Testis (tissue), 2 donors: ENCODE measurements at regions not wholly inside any gene's neighbourhood (a gene's known extent, or its start where the extent isn't known, plus 50 kb on each side); places are given as distances from the start of the nearest gene placed in this dataset.
A peak's percentile ranks its signal among the peaks of the same experiment; 100 is the strongest.
"Not testable (repeated sequence)": the region's sequence is repeated elsewhere in the genome, so short reads cannot be mapped to it uniquely, and the experiment has no call there.

Experiments
- DNase-seq: peaks from one replicate; pipeline ENCODE4 v3.0.0-alpha.2; 2019
- H3K27ac ChIP-seq, 2 donors: fragments of 200-600 bp; sonication (generic); one replicate each; pipeline ENCODE4 v1.5.1; 2019
- H3K27me3 ChIP-seq: fragments of 200-600 bp; sonication (generic); one replicate; pipeline ENCODE4 v1.5.1; 2019
- H3K36me3 ChIP-seq: fragments of 200-600 bp; sonication (generic); one replicate; pipeline ENCODE4 v1.5.1; 2017; ENCODE audit warnings: low read depth; ENCODE audit errors: missing control alignments
- H3K4me1 ChIP-seq: fragments of 200-600 bp; sonication (generic); one replicate; pipeline ENCODE4 v1.5.1; 2019
- H3K4me3 ChIP-seq, 2 donors: fragments of 200-600 bp; sonication (generic); one replicate each; pipeline ENCODE4 v1.5.1; 2017 to 2019
- H3K9me3 ChIP-seq: fragments of 200-600 bp; sonication (generic); one replicate; pipeline ENCODE4 v1.5.1; 2017
- WGBS, 2 donors: methylation state at CpG; one replicate each; pipeline ENCODE4 v1.1.5; 2018; 5-methylcytosine and 5-hydroxymethylcytosine counted together
- intact Hi-C: fragments of 100-400 bp; cut with DNase I; formaldehyde crosslinking; loops from one replicate; pipeline ENCODE4 v1.15.1; 2023; ENCODE audit warnings: low total_unique reads
- TF ChIP-seq, protein P1 (sequence below), 3 experiments: fragments of 450-650 bp in 2 of 3; fragments of 200-600 bp in 1 of 3; sonication (generic) in 1 of 3; IDR thresholded peaks; one replicate each; pipeline ENCODE4 v1.5.1; 2016 to 2019; ENCODE audit warnings: antibody characterized with exemption in 3 of 3, mild to moderate bottlenecking in 2 of 3, moderate library complexity in 1 of 3

DNA sequence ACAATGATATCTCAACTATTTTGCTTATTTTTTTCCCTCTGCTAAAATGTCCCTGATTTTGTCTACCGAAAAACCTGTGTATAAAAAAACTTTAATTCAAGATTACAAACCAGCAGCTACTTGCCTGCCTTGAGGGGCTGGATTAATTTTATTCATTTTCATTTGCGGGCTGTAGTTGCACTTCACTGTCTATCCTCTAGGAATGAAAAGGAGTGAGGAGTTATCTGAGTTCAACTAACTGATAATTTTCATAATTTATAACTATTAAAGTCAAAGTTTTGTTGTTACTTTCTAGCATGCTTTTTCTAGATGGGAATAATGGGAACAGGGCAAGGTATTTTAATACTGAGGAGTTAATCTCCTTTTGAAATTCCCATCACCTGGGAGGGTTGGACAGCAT, 50.3 kb upstream of the AGTPBP1 start:
- H3K9me3 ChIP-seq, intact Hi-C loops, DNase-seq, H3K4me1 ChIP-seq, H3K27me3 ChIP-seq, H3K4me3 ChIP-seq, H3K27ac ChIP-seq, H3K36me3 ChIP-seq: not testable (repeated sequence)
- 66 to 71% methylated on average over 2 of the region's 2 CpGs for WGBS, 2 donors

DNA sequence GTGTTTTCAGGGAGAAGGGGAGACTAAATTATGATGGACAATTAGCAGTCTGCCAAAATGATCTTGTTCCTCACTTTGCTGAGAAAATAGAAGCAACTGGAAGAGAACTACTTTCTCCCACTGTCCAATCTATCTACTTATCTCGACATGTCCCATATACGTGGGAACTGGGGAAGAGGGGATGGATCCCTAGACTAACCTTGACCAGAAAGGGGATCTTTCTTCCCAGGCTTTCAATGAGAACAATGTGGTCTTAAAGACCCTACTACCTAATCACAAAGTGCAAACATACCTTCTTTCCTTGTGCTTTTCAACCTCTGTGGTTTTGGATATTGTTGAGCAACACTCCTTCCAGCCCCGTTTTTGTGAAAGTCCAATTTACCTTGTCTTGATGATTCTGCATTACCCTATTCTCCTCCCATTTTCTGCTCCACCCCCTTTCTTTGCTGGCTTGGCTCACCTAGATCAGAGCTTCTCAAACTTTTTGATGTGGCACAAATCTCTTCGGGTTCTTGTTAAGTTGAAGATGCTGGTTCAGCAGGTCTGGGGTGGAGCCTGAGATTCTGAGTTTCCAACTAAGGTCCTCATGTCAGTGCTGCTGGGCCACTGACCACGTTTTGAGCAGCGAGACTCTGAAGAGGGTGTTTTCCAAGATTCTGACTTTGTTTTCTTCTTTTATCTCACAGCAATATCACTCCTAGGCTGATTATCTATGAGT, 61.4 kb upstream of the AGTPBP1 start:
- H3K36me3 ChIP-seq, intact Hi-C loops: not testable (repeated sequence)

DNA sequence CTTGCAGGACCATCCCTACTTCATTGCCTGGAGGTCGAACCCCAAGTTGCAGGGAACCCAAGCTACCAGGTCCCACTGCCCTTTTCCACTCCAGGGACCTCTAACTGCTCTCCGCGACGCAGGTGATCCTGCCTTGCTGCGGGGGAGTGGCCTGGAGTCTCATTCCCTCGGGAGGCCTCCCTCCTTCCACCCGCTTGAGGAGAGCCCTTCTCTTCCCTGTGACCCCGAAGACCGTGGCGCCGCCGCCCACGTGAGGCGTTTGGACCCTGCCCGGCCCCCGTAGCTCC, 63.0 kb upstream of the AGTPBP1 start:
- peak overlapping the region; percentile 90 to 92 for H3K27ac ChIP-seq
- DNase-seq, H3K27me3 ChIP-seq, H3K9me3 ChIP-seq, H3K36me3 ChIP-seq, H3K4me1 ChIP-seq, intact Hi-C loops: not testable (repeated sequence)
- peak overlapping the region; percentile 83 to 85 for H3K4me3 ChIP-seq
- WGBS, 2 donors, result 0 to 3% methylated on average over 8 to 14 of the region's 16 CpGs

More for the DNA sequence above, 61.4 kb upstream of the AGTPBP1 start:
- not testable (repeated sequence) for DNase-seq, H3K4me1 ChIP-seq, H3K4me3 ChIP-seq, H3K9me3 ChIP-seq, H3K27ac ChIP-seq, H3K27me3 ChIP-seq
- WGBS, 2 donors, result 47 to 51% methylated on average over 6 of the region's 6 CpGs

DNA sequence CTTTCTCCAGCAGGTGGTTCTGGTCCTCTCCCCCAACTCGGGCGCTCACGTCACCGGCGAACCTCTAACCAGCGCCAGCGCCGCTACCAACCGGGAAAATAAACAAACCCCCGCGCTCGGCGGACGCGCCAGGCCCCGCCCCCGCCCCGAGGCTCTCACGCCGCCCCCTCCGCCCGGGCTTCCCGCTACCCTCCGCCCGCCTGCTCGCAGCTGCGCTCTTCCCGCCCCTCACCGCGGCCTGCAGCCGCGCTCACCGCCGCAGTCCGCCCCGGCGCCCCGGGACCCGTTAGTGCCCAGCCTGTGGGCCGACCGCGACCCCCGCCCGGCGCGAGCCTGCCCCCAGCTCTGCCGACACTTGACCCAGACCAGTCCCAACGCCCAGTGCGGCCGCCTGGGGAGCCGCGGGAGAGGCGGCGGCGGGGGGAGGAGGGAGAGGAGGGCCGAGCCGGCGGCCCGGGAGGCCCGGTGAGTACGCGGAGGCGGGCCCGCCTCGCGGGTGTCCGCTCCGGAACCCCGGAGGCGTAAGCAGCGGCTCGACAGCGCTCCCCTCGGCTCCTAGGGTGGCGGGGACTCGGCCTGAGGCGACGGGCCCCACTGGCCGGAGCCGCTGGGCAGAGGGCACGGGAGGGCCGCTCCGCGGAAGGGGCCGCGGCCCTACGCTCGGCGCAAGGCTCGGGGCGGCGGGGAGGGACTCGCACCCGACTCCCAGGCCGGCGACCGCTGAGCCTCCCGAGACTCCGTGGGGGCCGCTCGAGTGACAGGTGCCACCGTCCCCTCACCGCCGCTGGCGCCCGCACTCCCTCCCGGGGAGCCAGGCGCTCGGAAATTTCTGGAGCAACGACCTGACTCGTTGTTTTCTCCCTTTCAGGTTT, 63.6 kb upstream of the AGTPBP1 start:
- H3K4me1 ChIP-seq, H3K36me3 ChIP-seq, intact Hi-C loops, H3K9me3 ChIP-seq, H3K27me3 ChIP-seq: not testable (repeated sequence)
- DNase-seq, result peak; percentile 89
- 0% methylated on average over 11 to 79 of the region's 111 CpGs for WGBS, 2 donors
- H3K4me3 ChIP-seq, result peak overlapping the region; percentile 83 to 85
- H3K27ac ChIP-seq, result peak overlapping the region; percentile 90 to 92

DNA sequence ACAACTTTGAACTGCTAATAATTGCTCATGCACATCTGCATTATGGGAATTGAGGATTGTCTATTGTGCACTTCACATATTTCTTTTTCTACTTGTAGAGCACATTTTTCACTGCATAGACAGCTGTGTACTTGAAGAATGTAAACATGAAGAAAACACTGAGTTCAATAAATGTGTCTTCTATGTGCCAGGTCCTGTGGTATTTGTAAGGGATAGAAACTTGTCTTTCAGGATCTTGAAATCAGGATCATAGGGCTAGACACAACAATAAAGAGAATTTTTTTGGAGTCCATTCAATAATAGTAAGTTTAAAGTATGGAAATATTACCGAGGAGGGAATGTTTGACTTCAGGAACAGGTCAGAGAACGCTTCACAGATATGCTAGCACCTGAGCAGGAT, 66.6 kb upstream of the AGTPBP1 start:
- H3K27me3 ChIP-seq, DNase-seq, H3K36me3 ChIP-seq, H3K4me3 ChIP-seq, intact Hi-C loops, H3K9me3 ChIP-seq, H3K4me1 ChIP-seq, H3K27ac ChIP-seq: not testable (repeated sequence)
- WGBS, 2 donors, result 86 to 95% methylated on average over 2 of the region's 2 CpGs

DNA sequence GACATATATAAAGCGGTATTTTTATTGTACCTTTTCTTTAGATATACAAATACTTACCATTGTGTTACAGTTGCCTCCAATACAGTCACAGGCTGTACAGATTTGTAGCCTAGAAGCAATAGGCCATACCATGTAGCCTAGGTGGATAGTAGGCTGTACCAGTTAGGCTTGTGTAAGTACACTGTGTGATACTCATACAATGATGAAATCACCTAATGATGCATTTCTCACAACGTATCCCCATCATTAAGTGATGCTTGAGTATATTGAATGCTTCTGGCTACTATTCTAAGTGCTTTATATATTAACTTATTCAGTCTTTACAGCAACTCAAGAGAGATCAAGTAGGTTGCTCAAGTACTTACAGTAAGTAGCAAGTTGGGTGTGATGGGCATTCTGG, 71.6 kb upstream of the AGTPBP1 start:
- 90 to 92% methylated on average over 2 of the region's 2 CpGs for WGBS, 2 donors
- DNase-seq, H3K9me3 ChIP-seq, H3K27me3 ChIP-seq, H3K4me3 ChIP-seq, H3K4me1 ChIP-seq, H3K36me3 ChIP-seq, intact Hi-C loops, H3K27ac ChIP-seq: not testable (repeated sequence)

DNA sequence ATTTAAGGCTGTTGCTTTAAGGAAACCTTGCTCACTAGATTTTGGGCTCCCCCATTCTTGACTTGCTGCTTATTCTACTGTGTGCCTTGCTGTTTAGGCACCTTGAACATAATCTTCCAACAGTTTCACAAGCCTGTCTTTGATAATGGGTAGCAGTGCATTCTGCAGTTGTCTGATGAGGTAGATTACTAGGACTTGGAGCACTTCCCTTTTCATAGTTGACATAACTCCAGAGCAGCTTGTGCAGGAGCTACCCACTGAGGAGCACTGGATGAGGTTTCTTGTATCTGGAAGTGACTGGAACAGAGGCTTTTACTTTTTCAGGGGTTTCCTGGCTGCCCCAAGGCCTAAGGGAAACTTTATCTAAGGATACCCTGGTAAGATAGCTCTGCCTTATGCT, 73.0 kb upstream of the AGTPBP1 start:
- H3K4me3 ChIP-seq, H3K9me3 ChIP-seq, H3K4me1 ChIP-seq, H3K27ac ChIP-seq, H3K27me3 ChIP-seq, intact Hi-C loops, DNase-seq, H3K36me3 ChIP-seq: not testable (repeated sequence)

DNA sequence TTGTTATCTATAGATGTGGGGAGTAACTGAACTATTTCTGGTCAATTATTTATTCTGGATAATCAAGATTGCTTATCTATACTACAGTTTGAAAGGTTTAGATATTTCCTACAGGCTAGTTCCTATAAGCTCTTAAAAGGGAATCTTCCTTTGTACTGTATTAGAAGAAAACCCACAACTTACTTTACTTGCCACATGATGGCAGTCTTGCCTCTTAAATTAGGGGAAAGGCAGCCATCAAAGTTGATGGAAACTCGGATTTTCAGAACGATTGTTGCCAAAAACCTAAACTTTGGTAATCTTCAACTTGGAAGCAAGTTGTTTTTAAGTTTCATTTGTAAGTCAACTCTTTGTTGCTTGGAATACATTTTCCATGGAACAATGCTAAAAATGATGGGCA, 77.2 kb upstream of the AGTPBP1 start:
- H3K27ac ChIP-seq, H3K4me1 ChIP-seq, H3K36me3 ChIP-seq, H3K9me3 ChIP-seq, DNase-seq, H3K4me3 ChIP-seq, intact Hi-C loops, H3K27me3 ChIP-seq: not testable (repeated sequence)
- TF ChIP-seq, protein P1, sequence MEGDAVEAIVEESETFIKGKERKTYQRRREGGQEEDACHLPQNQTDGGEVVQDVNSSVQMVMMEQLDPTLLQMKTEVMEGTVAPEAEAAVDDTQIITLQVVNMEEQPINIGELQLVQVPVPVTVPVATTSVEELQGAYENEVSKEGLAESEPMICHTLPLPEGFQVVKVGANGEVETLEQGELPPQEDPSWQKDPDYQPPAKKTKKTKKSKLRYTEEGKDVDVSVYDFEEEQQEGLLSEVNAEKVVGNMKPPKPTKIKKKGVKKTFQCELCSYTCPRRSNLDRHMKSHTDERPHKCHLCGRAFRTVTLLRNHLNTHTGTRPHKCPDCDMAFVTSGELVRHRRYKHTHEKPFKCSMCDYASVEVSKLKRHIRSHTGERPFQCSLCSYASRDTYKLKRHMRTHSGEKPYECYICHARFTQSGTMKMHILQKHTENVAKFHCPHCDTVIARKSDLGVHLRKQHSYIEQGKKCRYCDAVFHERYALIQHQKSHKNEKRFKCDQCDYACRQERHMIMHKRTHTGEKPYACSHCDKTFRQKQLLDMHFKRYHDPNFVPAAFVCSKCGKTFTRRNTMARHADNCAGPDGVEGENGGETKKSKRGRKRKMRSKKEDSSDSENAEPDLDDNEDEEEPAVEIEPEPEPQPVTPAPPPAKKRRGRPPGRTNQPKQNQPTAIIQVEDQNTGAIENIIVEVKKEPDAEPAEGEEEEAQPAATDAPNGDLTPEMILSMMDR (IDR thresholded peaks at IDR 0.05), result peak; percentile 21 to 32 (median 24)
- 23 to 35% methylated on average over 2 of the region's 2 CpGs for WGBS, 2 donors

DNA sequence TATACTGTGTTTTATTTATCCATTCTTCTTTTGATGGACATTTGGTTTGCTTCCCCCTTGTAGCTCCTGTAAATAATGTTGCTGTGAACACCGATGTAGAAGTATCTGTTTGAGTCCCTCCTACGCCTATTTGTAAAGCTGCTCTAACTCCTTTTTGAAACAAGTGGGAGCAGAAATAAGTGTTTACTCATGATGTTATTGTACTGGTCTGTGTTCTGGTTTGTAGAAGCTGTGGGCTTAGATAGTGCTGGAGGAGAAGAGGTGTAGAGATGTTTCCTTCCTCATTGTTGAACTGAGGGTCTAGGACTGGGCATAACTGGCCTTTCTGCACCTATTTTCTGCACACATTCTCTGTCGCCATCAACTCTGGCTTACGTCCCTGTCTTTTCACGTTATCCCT, 78.8 kb upstream of the AGTPBP1 start:
- H3K4me1 ChIP-seq, H3K9me3 ChIP-seq, H3K27ac ChIP-seq, H3K36me3 ChIP-seq, DNase-seq, H3K27me3 ChIP-seq, H3K4me3 ChIP-seq, intact Hi-C loops: not testable (repeated sequence)
- 61 to 70% methylated on average over 5 of the region's 5 CpGs for WGBS, 2 donors

DNA sequence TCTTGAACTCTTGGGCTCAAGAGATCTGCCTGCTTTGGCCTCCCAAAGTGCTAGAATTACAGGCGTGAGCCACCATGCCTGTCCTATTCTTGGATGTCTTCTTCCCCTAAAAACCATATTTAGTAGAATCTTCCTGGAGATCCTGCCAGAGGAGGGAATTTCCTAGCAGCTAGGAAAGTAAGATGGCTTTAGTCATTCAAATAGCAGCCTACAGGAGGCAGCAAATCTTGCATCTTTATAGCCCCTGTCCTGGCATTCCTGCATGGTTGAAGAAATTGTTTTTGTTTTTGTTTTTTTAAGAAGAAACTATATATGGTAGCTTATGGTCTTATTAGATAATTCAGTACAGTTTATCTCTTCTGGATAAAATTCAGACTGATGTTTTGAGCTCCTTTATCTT, 83.2 kb upstream of the AGTPBP1 start:
- H3K27ac ChIP-seq, H3K4me1 ChIP-seq, H3K36me3 ChIP-seq, H3K27me3 ChIP-seq, intact Hi-C loops, H3K9me3 ChIP-seq, H3K4me3 ChIP-seq, DNase-seq: not testable (repeated sequence)
- 83 to 89% methylated on average over 1 of the region's 1 CpG for WGBS, 2 donors

DNA sequence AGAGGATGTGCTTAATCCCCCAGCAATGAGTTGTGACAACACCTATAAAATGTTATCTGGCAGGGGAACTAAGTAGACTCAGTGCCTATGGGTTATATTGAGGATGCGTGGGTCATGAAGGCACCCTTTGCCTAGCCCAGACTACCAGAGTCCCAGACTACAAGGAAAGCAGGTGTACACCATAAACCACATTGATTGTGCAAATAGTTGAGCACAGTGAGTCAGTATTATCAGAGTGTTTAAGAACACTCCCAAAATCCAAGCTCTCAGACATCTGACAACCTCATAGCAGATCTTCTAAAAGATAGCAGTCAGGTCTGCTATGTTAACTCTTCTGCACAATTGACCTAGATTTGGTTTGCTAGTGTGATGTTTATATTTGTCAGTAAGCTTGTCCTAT, 92.8 kb upstream of the AGTPBP1 start:
- H3K36me3 ChIP-seq, intact Hi-C loops, H3K27me3 ChIP-seq, H3K4me3 ChIP-seq, H3K27ac ChIP-seq, H3K4me1 ChIP-seq, DNase-seq, H3K9me3 ChIP-seq: not testable (repeated sequence)
- WGBS, 2 donors, result 94 to 100% methylated on average over 1 of the region's 1 CpG
